SK-N-SH treated with all-trans-retinoic acid at 6 μM for 48 hours (cell line): ENCODE measurements at regions not wholly inside any gene's neighbourhood (a gene's known extent, or its start where the extent isn't known, plus 50 kb on each side); places are given as distances from the start of the nearest gene placed in this dataset.

Experiments
- CREB5 ChIP-seq: fragments of 250-450 bp; sonication (Bioruptor Pico); IDR thresholded peaks from 2 replicates; pipeline ENCODE4 v1.5.1; 2020; ENCODE audit warnings: low read depth, mild to moderate bottlenecking, moderate library complexity
- ESRRG ChIP-seq: fragments of 250-450 bp; sonication (Bioruptor Pico); IDR thresholded peaks from 2 replicates; pipeline ENCODE4 v1.6.1; 2021; ENCODE audit warnings: mild to moderate bottlenecking
- GLIS3 ChIP-seq: fragments of 250-450 bp; sonication (Bioruptor Pico); IDR thresholded peaks from 2 replicates; pipeline ENCODE4 v1.5.0; 2020; ENCODE audit warnings: mild to moderate bottlenecking, moderate library complexity
- PATZ1 ChIP-seq: fragments of 250-450 bp; sonication (Bioruptor Pico); IDR thresholded peaks from 2 replicates; pipeline ENCODE4 v1.8.0; 2020; ENCODE audit warnings: mild to moderate bottlenecking, moderate library complexity, borderline replicate concordance
- SNAI2 ChIP-seq: fragments of 250-450 bp; sonication (Bioruptor Pico); IDR thresholded peaks from 2 replicates; pipeline ENCODE4 v1.5.0; 2020; ENCODE audit warnings: mild to moderate bottlenecking, moderate library complexity

DNA sequence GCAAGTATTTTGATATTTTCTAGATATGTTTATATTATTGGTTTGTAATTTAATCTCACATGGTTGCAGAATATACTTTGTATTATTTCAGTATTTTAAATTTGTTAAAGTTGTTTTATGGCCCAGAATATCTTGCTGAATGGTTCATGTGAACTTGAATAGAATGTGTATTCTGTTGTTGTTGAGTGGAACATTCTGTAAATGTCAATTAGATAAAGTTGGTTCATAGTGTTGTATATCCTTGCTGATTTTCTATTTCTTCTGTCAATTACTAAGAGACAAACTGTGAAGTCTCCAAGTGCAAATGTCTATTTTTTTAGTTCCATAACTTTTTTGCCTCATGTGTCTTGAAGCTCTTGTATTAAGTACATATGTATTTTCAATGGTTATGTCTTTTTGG is 411.7 kb downstream of the NPIPA7 start:
- TF ChIP-seq CREB5 (CRISPR knock-in tag), result no peak
- TF ChIP-seq SNAI2 (CRISPR knock-in tag), result no peak
- no peak for TF ChIP-seq PATZ1 (CRISPR knock-in tag)
- no peak for TF ChIP-seq GLIS3 (CRISPR knock-in tag)
- no peak for TF ChIP-seq ESRRG
